HG03354 (cell line): ENCODE measurements at regions not wholly inside any gene's neighbourhood (a gene's known extent, or its start where the extent isn't known, plus 50 kb on each side); places are given as distances from the start of the nearest gene placed in this dataset.
"Not testable (repeated sequence)": the region's sequence is repeated elsewhere in the genome, so short reads cannot be mapped to it uniquely, and the experiment has no call there.

Source experiments
- ATAC-seq: cut with Tn5 transposase; IDR thresholded peaks from one replicate; pipeline ENCODE4 v1.9.1; 2021; ENCODE audit warnings: mild to moderate bottlenecking; ENCODE audit not compliant: unreplicated experiment, poor library complexity, severe bottlenecking

DNA sequence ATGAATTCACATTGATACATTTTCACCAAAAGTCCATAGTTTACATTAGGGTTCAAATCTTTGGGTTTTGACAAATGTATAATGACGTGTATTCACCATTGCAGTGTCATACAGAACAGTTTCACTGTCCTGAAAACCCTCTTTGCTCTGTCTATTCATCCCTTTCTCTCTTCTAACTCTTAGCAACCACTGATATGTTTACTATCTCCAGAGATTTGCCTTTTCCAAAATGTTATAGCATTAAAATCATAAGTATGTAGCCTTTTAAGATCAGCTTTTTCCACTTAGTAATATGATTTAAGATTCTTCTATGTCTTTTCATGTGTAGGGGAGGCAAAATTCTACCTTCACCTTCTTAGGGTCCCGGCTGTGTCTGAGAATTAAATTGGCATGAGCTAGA is 203.8 kb downstream of the TPRG1 start:
- ATAC-seq, result no peak

DNA sequence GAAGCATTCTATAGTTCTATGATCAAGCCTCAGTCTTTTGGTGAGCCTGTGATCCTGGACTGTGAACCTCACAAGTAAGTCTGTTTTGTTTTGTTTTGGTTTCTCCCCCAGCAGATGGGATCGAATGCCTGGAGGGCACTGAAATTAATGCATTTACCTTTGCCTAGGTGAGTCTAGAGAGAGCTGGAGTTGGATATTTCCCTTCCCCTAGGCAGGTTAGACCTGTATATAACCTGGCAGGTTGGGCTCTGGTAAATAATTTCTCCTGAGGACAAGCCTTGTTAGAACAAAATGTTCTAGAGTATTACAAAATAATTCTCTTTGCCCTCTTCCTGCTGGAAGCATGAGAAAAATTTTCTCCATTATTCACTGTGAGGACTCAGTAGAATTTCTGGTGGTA is 211.9 kb downstream of the TPRG1 start:
- no peak for ATAC-seq

- ATAC-seq, result not testable (repeated sequence)
Measured at GRCh38 chr3:189385880-189386279, 214.1 kb downstream of the TPRG1 start.

- ATAC-seq, result no peak
Measured at GRCh38 chr3:189386739-189387138, 215.0 kb downstream of the TPRG1 start.

DNA sequence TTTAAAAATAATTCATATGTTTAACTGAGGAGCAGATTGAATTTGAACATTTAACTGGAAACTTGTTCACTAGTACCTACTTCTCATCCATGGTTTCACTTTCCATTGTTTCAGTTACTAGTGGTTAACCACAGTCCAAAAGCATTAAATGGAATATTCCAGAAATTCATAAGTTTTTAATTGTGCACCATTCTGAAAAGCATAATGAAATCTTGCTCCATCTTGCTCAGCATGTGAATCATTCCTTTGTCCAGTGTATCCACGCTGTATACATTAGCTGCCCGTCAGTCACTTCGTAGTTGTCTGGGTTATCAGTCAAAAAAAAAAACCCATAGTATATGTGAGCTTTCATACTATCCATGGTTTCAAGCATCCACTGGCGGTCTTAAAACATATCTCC is 217.6 kb downstream of the TPRG1 start:
- no peak for ATAC-seq

GRCh38 chr3:189393598-189393997 is 221.8 kb downstream of the TPRG1 start:
- ATAC-seq, result no peak

GRCh38 chr3:189394599-189395121 is 222.9 kb downstream of the TPRG1 start:
- ATAC-seq, result peak; percentile 86

DNA sequence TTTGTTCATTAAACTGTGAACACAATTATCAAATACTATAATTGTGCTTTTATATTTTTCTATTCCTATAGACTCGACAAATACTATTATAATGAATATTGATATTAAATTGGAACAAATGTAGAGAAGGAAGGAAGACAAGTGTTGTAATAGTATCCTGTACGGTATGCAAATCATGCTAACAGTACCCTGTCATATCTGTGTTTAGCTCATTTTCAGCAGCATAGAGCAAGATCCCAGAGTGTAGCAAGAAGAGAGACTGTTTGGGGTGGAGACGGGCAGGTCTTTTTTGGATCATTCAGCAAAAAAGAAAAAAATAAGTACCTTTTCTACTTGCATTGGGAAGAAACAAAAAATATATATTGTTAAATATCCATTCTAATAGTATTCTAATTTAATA is 224.1 kb downstream of the TPRG1 start:
- no peak for ATAC-seq

DNA sequence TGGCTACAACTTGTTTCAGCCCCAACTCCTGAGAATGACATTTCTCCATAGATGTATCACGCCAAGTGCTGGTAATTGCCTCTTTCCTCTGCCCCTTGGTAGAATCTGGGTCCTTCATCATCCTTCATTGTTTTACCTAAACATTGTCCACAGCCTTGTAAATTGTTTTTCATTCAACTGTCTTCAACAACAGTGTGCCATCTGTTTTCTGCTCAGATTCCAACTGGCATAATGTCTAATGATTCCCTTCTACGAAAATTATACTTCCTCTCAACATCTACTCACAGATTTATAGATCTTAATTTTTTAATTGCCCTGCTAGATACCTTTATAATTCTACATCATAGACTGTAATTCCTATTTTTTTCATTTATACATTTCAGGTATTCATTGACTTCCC is 226.9 kb downstream of the TPRG1 start:
- ATAC-seq, result no peak

- ATAC-seq, result no peak
Measured at GRCh38 chr3:189401196-189401595, 229.4 kb downstream of the TPRG1 start.

- no peak for ATAC-seq
Measured at GRCh38 chr3:189403194-189403593, 228.0 kb upstream of the TP63 start.

DNA sequence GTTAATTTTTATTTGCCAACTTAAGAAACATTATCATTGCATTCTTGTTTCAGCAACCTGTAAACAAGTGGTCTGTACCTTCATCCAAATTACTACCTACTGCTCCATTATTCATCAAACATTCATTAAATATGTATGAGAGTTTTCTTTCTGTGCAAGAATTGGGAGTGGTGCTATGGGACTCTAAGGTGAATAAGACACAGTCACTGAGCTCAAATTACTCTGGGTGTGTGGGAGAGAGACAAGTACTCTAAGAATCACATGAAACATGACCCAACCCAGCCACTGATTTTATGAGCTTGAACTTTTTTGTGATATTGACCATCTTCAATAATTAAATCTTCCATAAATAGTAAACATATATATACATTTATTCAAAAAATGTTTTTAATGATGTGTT is 227.2 kb upstream of the TP63 start:
- ATAC-seq, result no peak

DNA sequence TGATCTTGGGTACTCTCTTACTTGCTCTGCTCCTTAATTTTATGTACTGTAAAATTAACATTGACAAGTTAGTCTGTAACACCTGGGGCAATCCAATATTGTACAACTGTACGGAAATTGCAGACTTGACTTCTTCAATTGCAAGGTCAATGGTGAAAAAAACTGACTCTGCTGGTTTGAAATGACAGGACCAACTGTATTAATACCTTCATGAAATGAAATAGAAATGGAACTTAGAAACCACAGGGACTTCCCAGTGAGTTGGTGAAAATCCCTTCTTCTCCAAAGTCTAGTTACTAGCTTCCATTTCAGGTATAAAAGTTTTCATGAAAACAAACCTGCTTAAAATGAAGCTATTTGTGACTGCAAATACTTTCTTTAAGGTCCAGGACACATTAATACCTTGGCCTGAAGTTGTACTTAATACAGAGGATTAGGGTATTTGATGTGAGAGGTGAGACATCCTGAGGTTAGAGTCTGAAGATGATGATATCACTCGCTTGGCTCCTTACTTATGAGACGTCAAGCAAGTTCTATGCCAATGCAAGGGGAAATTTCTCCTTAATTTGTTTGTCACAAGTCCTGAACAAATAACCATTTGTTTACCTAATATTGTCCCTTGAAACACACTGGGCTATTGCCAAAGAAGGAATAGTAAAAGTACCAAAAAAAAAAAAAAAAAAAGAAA is 226.2 kb upstream of the TP63 start:
- no peak for ATAC-seq

- no peak for ATAC-seq
Measured at GRCh38 chr3:189406148-189406547, 225.0 kb upstream of the TP63 start.

DNA sequence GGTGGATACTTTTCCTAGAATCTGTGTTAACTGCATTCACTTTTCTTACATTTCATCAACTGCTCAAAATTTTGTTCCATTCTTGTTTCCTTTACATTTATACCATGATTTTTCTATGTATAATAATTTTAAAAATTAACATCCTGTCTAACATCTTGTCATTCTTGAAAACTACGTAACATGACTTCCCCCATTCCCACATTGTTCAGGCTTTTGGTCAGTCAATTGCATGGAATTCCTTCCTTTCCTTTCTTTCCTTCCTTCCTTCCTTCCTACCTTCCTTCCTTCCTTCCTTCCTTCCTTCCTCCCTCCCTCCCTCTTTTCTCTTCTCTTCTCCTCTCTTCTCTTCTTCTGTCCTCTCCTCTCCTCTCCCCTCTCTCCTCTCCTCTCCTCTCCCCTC is 220.7 kb upstream of the TP63 start:
- no peak for ATAC-seq

DNA sequence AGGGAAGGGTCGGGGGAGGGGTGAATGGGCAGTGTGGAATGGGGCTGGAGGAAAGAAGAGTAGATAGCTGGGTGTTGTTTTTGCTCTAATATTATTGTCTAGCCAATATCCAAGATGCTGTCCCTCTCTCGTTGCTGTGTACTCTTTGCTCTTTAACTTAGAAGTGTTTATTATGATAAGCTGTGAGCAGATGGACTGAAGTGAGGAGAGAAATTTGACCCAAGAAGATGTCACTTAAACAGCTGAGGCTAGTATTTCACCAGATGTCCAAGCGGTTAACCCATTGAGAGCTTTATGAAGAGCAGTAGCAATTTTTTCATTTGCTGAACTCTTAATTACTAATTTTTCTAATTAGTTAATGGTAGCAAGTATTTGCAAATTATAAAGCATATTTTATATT is 212.2 kb upstream of the TP63 start:
- no peak for ATAC-seq

GRCh38 chr3:189419683-189420082 is 211.5 kb upstream of the TP63 start:
- ATAC-seq, result no peak

DNA sequence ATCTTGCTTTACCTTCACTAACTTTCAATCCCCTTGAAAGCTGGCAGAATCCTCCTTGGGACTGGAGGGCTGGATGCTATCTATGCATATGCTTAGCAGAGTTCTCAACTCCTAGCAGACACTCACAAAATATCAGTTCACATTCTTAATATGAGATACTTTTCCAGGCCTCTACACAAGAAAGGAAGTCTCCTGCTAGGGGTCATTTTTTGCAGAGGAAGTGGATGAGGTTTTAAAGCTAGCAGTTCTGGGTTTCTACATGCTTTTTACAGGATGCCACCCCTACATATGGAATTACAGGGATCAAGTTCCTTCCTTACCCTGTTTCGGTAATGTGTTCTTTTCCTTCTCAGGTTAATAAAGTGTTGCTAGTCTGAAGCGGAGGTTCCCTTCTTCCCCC is 206.3 kb upstream of the TP63 start:
- ATAC-seq, result no peak

- no peak for ATAC-seq
Measured at GRCh38 chr3:189429019-189429418, 202.2 kb upstream of the TP63 start.

DNA sequence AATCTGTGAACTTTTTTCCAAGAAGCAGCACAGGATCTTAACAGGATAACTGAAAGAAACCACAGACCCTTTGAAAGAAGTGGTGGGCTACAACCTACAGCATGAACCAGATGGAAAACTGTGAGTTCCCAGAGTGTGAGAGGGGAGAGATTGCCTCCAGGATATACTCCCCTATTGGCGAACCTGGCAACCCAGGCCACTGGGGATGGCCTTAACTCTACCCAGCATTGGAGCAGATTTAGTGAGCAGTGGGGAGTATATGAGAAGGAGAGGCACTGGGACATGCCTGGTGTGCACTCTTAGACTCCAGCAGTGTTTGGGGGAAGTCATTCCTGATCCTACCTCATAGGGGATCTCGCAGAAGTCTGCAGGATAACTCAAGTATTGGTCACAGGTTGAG is 201.0 kb upstream of the TP63 start:
- no peak for ATAC-seq

DNA sequence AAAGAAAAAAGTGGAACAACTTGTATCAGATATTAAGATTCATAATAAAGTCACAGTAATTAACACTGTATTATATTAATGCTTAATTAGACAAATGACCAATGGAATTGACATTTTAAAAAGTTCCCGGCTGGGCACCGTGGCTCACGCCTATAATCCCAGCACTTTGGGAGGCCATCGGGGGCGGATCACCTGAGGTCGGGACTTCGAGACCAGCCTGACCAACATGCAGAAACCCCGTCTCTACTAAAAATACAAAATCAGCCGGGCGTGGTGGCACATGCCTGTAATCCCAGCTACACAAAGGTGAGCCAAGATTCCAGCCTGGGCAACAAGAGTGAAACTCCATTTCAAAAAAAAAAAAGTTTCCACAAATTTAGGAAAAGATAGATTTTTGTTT is 188.9 kb upstream of the TP63 start:
- ATAC-seq, result not testable (repeated sequence)

DNA sequence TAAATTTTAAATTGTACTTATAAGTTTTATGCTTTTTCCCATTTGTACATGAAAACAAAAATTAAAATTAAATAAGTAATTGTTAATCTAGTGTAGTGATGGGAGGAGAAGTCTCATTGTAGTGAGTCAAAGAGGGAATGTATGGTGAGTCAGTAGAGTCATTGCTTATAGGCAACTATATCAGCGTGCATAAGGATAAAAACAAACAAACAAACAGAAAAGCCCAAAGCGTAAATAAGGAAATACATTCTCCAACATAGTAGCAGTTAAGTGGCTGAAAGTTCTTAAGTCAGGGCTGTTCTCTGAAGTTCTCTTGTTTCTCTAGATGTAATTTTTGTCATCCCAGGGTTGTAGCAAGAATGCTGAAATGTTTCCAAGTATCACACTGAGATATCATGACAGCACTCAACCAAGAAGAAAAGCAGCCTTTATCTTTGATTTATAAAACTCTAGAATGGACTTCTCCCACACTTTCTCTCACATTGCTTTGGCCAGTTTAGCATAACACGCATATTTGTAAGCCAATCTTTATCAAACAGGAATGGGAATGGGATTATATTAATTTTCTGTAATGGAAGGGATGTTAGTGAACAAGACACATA is 184.1 kb upstream of the TP63 start:
- ATAC-seq, result no peak
